DND-41 (cell line): ENCODE measurements at regions not wholly inside any gene's neighbourhood (a gene's known extent, or its start where the extent isn't known, plus 50 kb on each side); places are given as distances from the start of the nearest gene placed in this dataset.

Experiments
- CTCF ChIP-seq: IDR thresholded peaks from 2 replicates; pipeline ENCODE4 v1.5.1; 2012; ENCODE audit warnings: borderline replicate concordance, low read length, moderate library complexity, mild to moderate bottlenecking; ENCODE audit not compliant: poor library complexity, severe bottlenecking; ENCODE audit errors: extremely low read depth
- EZH2 ChIP-seq: IDR thresholded peaks from 3 replicates; pipeline ENCODE4 v1.6.1; 2012; ENCODE audit warnings: borderline replicate concordance, low read depth, mild to moderate bottlenecking, moderate library complexity, low read length, inconsistent platforms; ENCODE audit not compliant: severe bottlenecking

GRCh38 chr5:60482301-60482700, 217.7 kb downstream of the DEPDC1B start:
- TF ChIP-seq CTCF (no peak), EZH2 (no peak)
